ENCODE measurements at regions not wholly inside any gene's neighbourhood (a gene's known extent, or its start where the extent isn't known, plus 50 kb on each side); places are given as distances from the start of the nearest gene placed in this dataset.

- TF ChIP-seq CTCF (IDR thresholded peaks at IDR 0.05) (no peak), POLR2A (IDR thresholded peaks at IDR 0.05) (no peak)
These were observed 408.6 kb upstream of the SYT1 start for GRCh38 chr12:78455991-78456390.
